BE2C (cell line): ENCODE measurements at regions not wholly inside any gene's neighbourhood (a gene's known extent, or its start where the extent isn't known, plus 50 kb on each side); places are given as distances from the start of the nearest gene placed in this dataset.

Experiments
- DNase-seq: peaks from one replicate; pipeline ENCODE4 v3.0.0-alpha.2; 2020
- H3K27me3 ChIP-seq: fragments of 250-450 bp; sonication (Bioruptor Pico); 2 replicates; pipeline ENCODE4 v1.5.1; 2020; ENCODE audit warnings: mild to moderate bottlenecking
- H3K36me3 ChIP-seq: fragments of 250-450 bp; sonication (Bioruptor Pico); 2 replicates; pipeline ENCODE4 v1.5.1; 2020; ENCODE audit warnings: mild to moderate bottlenecking
- H3K4me1 ChIP-seq: fragments of 250-450 bp; sonication (Bioruptor Pico); 2 replicates; pipeline ENCODE4 v1.5.1; 2020
- H3K4me3 ChIP-seq: 2 replicates; pipeline ENCODE4 v1.5.1; 2011; ENCODE audit warnings: low read depth, low read length
- H3K9me3 ChIP-seq: fragments of 250-450 bp; sonication (Bioruptor Pico); 2 replicates; pipeline ENCODE4 v1.5.1; 2020
- CTCF ChIP-seq: IDR thresholded peaks from 2 replicates; pipeline ENCODE4 v1.5.1; 2012; ENCODE audit warnings: mild to moderate bottlenecking, low read depth, low read length

DNA sequence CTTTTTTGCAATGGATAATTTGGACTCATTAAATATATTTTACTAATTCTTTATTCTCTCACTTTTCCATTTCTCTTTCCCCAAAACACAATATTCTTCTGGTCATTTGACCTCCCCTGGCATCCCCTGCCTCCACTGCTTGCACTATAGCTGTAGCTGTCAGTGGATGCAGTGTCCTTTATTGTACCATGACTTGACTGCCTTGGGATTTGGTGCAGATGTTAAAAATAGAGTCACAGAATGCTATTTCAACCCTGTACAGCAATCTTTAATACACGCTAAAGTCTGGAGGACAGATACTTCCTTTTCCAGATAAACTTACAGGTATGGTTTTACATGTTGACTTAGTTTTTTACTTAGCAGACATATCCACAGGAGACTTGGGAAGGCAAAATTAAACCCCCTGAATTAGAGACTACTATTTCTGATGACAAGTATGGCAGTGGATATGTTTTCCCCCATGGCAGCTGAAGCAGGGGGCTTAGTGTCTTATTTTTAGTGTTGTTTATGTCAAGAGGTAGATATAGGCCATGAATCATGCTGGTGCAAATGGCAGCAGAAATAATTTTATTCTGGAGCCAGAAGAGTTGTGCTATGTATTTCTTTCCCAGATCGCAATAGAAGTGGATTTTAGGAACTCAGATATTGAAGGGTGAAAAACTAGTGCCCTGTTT, 461.4 kb downstream of the NAF1 start:
- TF ChIP-seq CTCF: no peak
- H3K4me3 ChIP-seq: no peak overlapping the region
- H3K36me3 ChIP-seq: no peaks in the 10 kb centered on the region
- H3K4me1 ChIP-seq: no peaks in the 10 kb centered on the region
- H3K27me3 ChIP-seq: no peaks in the 10 kb centered on the region
- DNase-seq: no peak
- no peaks in the 10 kb centered on the region for H3K9me3 ChIP-seq

DNA sequence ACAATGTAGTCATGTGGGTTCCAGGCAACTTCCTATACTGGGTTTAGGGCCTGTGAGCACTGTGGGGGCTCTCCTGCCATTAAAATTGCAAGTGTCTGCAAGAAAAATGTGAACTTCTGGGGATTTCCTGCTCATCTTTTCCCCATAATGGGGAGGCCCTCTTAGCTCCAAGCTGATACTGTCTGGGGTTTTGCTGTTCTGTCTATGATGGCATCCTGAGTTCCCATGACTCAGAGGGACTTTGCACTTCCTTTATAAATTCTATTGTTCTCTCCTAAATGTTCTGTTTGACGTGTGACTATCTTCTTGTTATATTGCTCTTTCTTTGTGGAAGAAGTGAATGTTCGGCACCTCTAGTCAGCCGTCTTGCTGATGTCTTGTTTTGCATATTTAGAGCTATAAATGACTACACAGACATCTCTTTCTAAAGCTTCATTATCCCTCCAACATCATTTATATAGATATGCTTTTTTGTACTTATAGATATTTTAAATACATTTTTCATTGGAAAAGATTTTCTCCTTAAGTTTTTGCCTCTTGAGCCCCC, 465.8 kb downstream of the NAF1 start:
- Histone ChIP-seq H3K4me1 (no peaks in the 10 kb centered on the region), H3K9me3 (no peaks in the 10 kb centered on the region), H3K36me3 (no peaks in the 10 kb centered on the region), H3K4me3 (no peak overlapping the region), H3K27me3 (no peaks in the 10 kb centered on the region)
- DNase-seq: no peak
- no peak for TF ChIP-seq CTCF

- H3K4me3 ChIP-seq: no peak overlapping the region
- no peaks in the 10 kb centered on the region for H3K36me3 ChIP-seq
- no peak for DNase-seq
- TF ChIP-seq CTCF: no peak
- H3K9me3 ChIP-seq: no peaks in the 10 kb centered on the region
- H3K27me3 ChIP-seq: no peaks in the 10 kb centered on the region
- H3K4me1 ChIP-seq: no peaks in the 10 kb centered on the region
Measured at GRCh38 chr4:162700358-162700757, 466.3 kb downstream of the NAF1 start.

DNA sequence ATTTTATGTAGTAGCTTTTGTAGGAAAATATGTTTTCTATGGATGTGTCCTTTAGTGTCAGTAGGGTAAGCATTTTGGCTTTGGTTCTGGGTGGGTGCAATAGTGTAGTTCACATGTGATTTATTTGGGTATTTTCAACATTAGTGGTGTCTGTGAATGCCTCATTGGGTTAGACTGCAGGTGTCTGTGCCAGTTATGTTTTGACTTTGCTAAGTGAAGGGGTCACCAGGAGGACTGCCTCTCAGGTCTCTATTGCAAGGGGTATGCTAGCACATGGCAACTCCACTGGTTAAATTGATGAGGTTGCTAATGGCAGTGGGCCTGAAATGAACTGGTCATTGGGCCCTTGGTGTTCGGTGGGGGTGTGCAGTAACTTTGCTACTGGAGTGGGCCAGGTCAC, 467.1 kb downstream of the NAF1 start:
- no peak for TF ChIP-seq CTCF
- H3K9me3 ChIP-seq: no peaks in the 10 kb centered on the region

GRCh38 chr4:162685410-162685809, 481.3 kb downstream of the NAF1 start:
- Histone ChIP-seq H3K27me3 (no peaks in the 10 kb centered on the region), H3K36me3 (no peaks in the 10 kb centered on the region), H3K9me3 (no peaks in the 10 kb centered on the region), H3K4me3 (no peak overlapping the region), H3K4me1 (no peaks in the 10 kb centered on the region)
- TF ChIP-seq CTCF: no peak
- DNase-seq: no peak

More for the DNA sequence above, 467.1 kb downstream of the NAF1 start:
- H3K36me3 ChIP-seq: no peaks in the 10 kb centered on the region
- H3K4me3 ChIP-seq: no peak overlapping the region
- H3K27me3 ChIP-seq: no peaks in the 10 kb centered on the region
- no peak for DNase-seq
- H3K4me1 ChIP-seq: no peaks in the 10 kb centered on the region

DNA sequence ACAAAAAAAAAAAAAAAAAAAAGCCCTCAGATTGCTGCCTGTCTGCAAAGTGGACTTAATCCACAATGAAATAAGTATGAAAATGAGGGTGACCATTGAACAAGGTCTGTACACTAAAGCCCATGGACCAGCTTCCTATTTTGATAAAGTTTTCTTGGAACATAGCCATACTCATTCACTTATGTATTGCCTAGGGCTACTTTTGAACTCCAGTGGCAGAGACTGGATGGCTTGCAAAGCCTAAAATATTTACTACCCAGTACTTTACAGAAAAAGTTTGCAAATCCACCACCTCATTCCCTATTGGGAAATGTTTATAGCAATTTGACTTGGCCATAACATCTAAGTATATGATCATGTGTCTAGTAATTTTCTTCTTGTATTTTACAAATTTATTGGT, 481.7 kb downstream of the NAF1 start:
- DNase-seq: no peak
- Histone ChIP-seq H3K27me3 (no peaks in the 10 kb centered on the region), H3K4me1 (no peaks in the 10 kb centered on the region), H3K4me3 (no peak overlapping the region), H3K36me3 (no peaks in the 10 kb centered on the region), H3K9me3 (no peaks in the 10 kb centered on the region)
- no peak for TF ChIP-seq CTCF
